ENCODE measurements at regions not wholly inside any gene's neighbourhood (a gene's known extent, or its start where the extent isn't known, plus 50 kb on each side); places are given as distances from the start of the nearest gene placed in this dataset.

GRCh38 chr4:87908336-87908735 lies 67.2 kb upstream of the SPP1 start:
- Histone ChIP-seq H4K8ac (ENCODE audit: low read depth in 2 of 2, low read length in 2 of 2) (no peak overlapping the region), H2BK120ac (ENCODE audit: low read depth, low read length) (no peak overlapping the region), H3K79me1 (ENCODE audit: low read depth in 1 of 2, low read length in 2 of 2) (no peaks in the 10 kb centered on the region), H3K27me3 (ENCODE audit: control insufficient read depth, insufficient read depth, low read length) (peaks cover 8% of the 10 kb centered on the region; the same call in 1 of the 2 replicates), H2AFZ (replicated peaks; ENCODE audit: low read length, poor library complexity) (no peak overlapping the region), H2AK9ac (replicated peaks; ENCODE audit: low read depth, low read length, poor library complexity) (no peak overlapping the region), H4K91ac (ENCODE audit: insufficient read depth, low read depth, low read length) (no peak overlapping the region), H3K4me1 (ENCODE audit: control insufficient read depth, insufficient read depth, low read length) (no peaks in the 10 kb centered on the region), H3K23ac (ENCODE audit: low read depth, low read length) (no peak overlapping the region), H3K36me3 (ENCODE audit: control insufficient read depth, insufficient read depth, low read length) (no peaks in the 10 kb centered on the region), H3K9ac (ENCODE audit: low read depth, low read length) (no peak overlapping the region), H3K9me1 (ENCODE audit: insufficient read depth, low read length) (no peaks in the 10 kb centered on the region; the same call in 1 of the 2 replicates), H2BK5ac (ENCODE audit: low read depth, low read length, poor library complexity, severe bottlenecking) (no peak overlapping the region), H3K56ac (ENCODE audit: extremely low read depth, insufficient read depth, low read length) (no peak overlapping the region), H2BK20ac (ENCODE audit: low read depth, low read length) (no peak overlapping the region), H3K9me3 (ENCODE audit: control insufficient read depth, insufficient read depth, low read length) (no peaks in the 10 kb centered on the region), H3K4me2 (ENCODE audit: low read depth, low read length) (no peak overlapping the region), H4K5ac (ENCODE audit: low read depth, low read length) (no peak overlapping the region), H2BK15ac (ENCODE audit: low read depth, low read length) (no peak overlapping the region), H3K27ac (ENCODE audit: insufficient read depth, low read length) (no peak overlapping the region), H3K18ac (ENCODE audit: low read depth, low read length) (no peak overlapping the region), H2AK5ac (ENCODE audit: low read depth, low read length) (no peak overlapping the region), H3K4me3 (ENCODE audit: insufficient read depth, low read depth, low read length) (no peak overlapping the region), H3K14ac (replicated peaks; ENCODE audit: low read depth, low read length) (no peak overlapping the region), H4K20me1 (ENCODE audit: insufficient read depth, low read length) (no peaks in the 10 kb centered on the region), H3K4ac (ENCODE audit: low read depth, low read length) (no peak overlapping the region)
- BruUV-seq (replicated peaks), result no TSS peak
- no CpG with 5 or more reads among the region's 1 CpG for whole genome bisulfite sequencing, 2 experiments (ENCODE audit: extremely low coverage in 2 of 2, insufficient read length in 1 of 2)
- CTCF ChIA-PET, result no interaction called here
- in situ Hi-C loops (cut with MboI; ENCODE audit: low sequenced_read_pairs) (no loop called here), dilution Hi-C loops (cut with HindIII; ENCODE audit: low sequenced_read_pairs, unreplicated experiment) (no loop called here), intact Hi-C loops (cut with micrococcal nuclease) (no loop called here)
- TF ChIP-seq ELK1 (IDR thresholded peaks at IDR 0.05; ENCODE audit: borderline replicate concordance, low read depth, low read length) (no peak), RAD21 (IDR thresholded peaks at IDR 0.05; ENCODE audit: low read length) (no peak), CHD1 (IDR thresholded peaks at IDR 0.05; ENCODE audit: low read depth, low read length) (no peak), CEBPB (IDR thresholded peaks at IDR 0.05; ENCODE audit: low read depth, low read length) (no peak), BHLHE40 (IDR thresholded peaks at IDR 0.05; ENCODE audit: low read depth, low read length) (no peak), MAFK (IDR thresholded peaks at IDR 0.05; ENCODE audit: low read depth, low read length) (no peak), SMC3 (IDR thresholded peaks at IDR 0.05; ENCODE audit: low read depth, low read length) (no peak), RFX5 (IDR thresholded peaks at IDR 0.05; ENCODE audit: low read depth, low read length) (no peak), NFE2L2 (IDR thresholded peaks at IDR 0.05; ENCODE audit: low read depth, low read length) (no peak), FOS (IDR thresholded peaks at IDR 0.05; ENCODE audit: low read depth, low read length) (no peak), USF2 (IDR thresholded peaks at IDR 0.05; ENCODE audit: low read depth, low read length) (no peak), CTCF (conservative IDR thresholded peaks at IDR 0.05; ENCODE audit: low read depth, low read length) (no peak), RCOR1 (IDR thresholded peaks at IDR 0.05; ENCODE audit: insufficient replicate concordance, low read length) (no peak), MAZ (IDR thresholded peaks at IDR 0.05; ENCODE audit: borderline replicate concordance, low read depth, low read length) (no peak), POLR2A (IDR thresholded peaks at IDR 0.05; ENCODE audit: low read depth, low read length) (no peak), MXI1 (IDR thresholded peaks at IDR 0.05; ENCODE audit: borderline replicate concordance, low read depth, low read length) (no peak)
- no peak for DNase-seq
- POLR2A ChIA-PET (ENCODE audit: unreplicated experiment), result no interaction called here
- no peak for ATAC-seq (ENCODE audit: low read depth)

Measured in IMR-90 (cell line).